Keratinocyte (primary cell): ENCODE measurements at regions not wholly inside any gene's neighbourhood (a gene's known extent, or its start where the extent isn't known, plus 50 kb on each side); places are given as distances from the start of the nearest gene placed in this dataset.
"Not testable (repeated sequence)": the region's sequence is repeated elsewhere in the genome, so short reads cannot be mapped to it uniquely, and the experiment has no call there.

ENCODE experiments used
- DNase-seq: peaks from one replicate; pipeline ENCODE4 v3.0.0-alpha.2; 2011; ENCODE audit warnings: low read depth, missing footprints, low spot score
- FAIRE-seq: peaks from 2 replicates; lab custom pipeline; 2011; peaks lifted over from hg19 to GRCh38; lab: Jason Lieb, UNC
- H2AFZ ChIP-seq: 2 replicates; pipeline ENCODE4 v1.6.0; 2012; ENCODE audit warnings: low read length, control low read depth, inconsistent platforms; ENCODE audit not compliant: control insufficient read depth
- H3K27ac ChIP-seq: 2 replicates; pipeline ENCODE4 v1.5.1; 2011; ENCODE audit warnings: low read length; ENCODE audit not compliant: control insufficient read depth, insufficient read depth
- H3K27me3 ChIP-seq: 3 replicates; pipeline ENCODE4 v1.6.0; 2011; ENCODE audit warnings: low read length; ENCODE audit not compliant: control insufficient read depth, insufficient read depth; ENCODE audit errors: extremely low read depth
- H3K36me3 ChIP-seq, 2 experiments: 2 replicates in 1 of 2; 3 replicates in 1 of 2; pipeline ENCODE4 v1.5.1; 2011; ENCODE audit warnings: low read length in 2 of 2, mild to moderate bottlenecking in 1 of 2; ENCODE audit not compliant: control insufficient read depth in 2 of 2, insufficient read depth in 2 of 2; ENCODE audit errors: extremely low read depth in 1 of 2
- H3K4me1 ChIP-seq: 3 replicates; pipeline ENCODE4 v1.5.1; 2011; ENCODE audit warnings: low read length; ENCODE audit not compliant: control insufficient read depth, insufficient read depth; ENCODE audit errors: extremely low read depth
- H3K4me2 ChIP-seq: 3 replicates; pipeline ENCODE4 v1.6.0; 2011; ENCODE audit warnings: low read depth, low read length; ENCODE audit not compliant: control insufficient read depth, insufficient read depth; ENCODE audit errors: extremely low read depth
- H3K4me3 ChIP-seq, 3 experiments: fragments of 200-600 bp in 1 of 3; sonication (generic) in 1 of 3; 2 replicates in 2 of 3; 3 replicates in 1 of 3; pipeline ENCODE4 v1.5.1; 2011 to 2016; ENCODE audit warnings: low read length in 3 of 3, mild to moderate bottlenecking in 3 of 3, control low read depth in 2 of 3, inconsistent platforms in 1 of 3, low read depth in 1 of 3, mixed read lengths in 1 of 3, mixed run types in 1 of 3, moderate library complexity in 1 of 3; ENCODE audit not compliant: control insufficient read depth in 2 of 3, insufficient read depth in 2 of 3; ENCODE audit errors: extremely low read depth in 1 of 3
- H3K79me2 ChIP-seq: 2 replicates; pipeline ENCODE4 v1.6.0; 2012; ENCODE audit warnings: low read length; ENCODE audit not compliant: control insufficient read depth, insufficient read depth
- H3K9ac ChIP-seq: 3 replicates; pipeline ENCODE4 v1.6.0; 2011; ENCODE audit warnings: low read length; ENCODE audit not compliant: control insufficient read depth, insufficient read depth; ENCODE audit errors: extremely low read depth
- H3K9me1 ChIP-seq: 3 replicates; pipeline ENCODE4 v1.6.0; 2011; ENCODE audit warnings: low read length; ENCODE audit not compliant: control insufficient read depth, insufficient read depth; ENCODE audit errors: extremely low read depth
- H3K9me3 ChIP-seq: 2 replicates; pipeline ENCODE4 v1.5.1; 2012; ENCODE audit warnings: low read depth, low read length; ENCODE audit not compliant: control insufficient read depth
- H4K20me1 ChIP-seq: 3 replicates; pipeline ENCODE4 v1.6.0; 2011; ENCODE audit warnings: low read length; ENCODE audit not compliant: control insufficient read depth, insufficient read depth; ENCODE audit errors: extremely low read depth
- EZH2 ChIP-seq: IDR thresholded peaks from one replicate; pipeline ENCODE4 v1.6.1; 2012; ENCODE audit warnings: inconsistent platforms, mild to moderate bottlenecking, low read length, moderate library complexity
- dilution Hi-C: fragments of 300-500 bp; cut with MboI; formaldehyde crosslinking; loops from one replicate; pipeline ENCODE4 v1.7.0; 2020; ENCODE audit warnings: low sequenced_read_pairs; ENCODE audit not compliant: extremely low pct_ligation_motif_present
- TF ChIP-seq, protein P1 (sequence below), 3 experiments: IDR thresholded peaks in 1 of 3; conservative IDR thresholded peaks in 1 of 3; optimal IDR thresholded peaks in 1 of 3; 2 replicates in 2 of 3; 3 replicates in 1 of 3; pipeline versions ENCODE3 to v1.5.1; 2011; ENCODE audit warnings: low read length in 3 of 3, mild to moderate bottlenecking in 3 of 3, moderate library complexity in 2 of 3, control low read depth in 1 of 3, inconsistent platforms in 1 of 3; ENCODE audit not compliant: insufficient read depth in 2 of 3; ENCODE audit errors: extremely low read depth in 1 of 3

GRCh38 chr12:125860672-125861288 is 795.5 kb downstream of the AACS start:
- no peaks in the 10 kb centered on the region for H3K4me1 ChIP-seq
- no peak for FAIRE-seq
- dilution Hi-C loops, result no loop called here
- no peak overlapping the region for H3K4me2 ChIP-seq
- no peak overlapping the region for H3K9ac ChIP-seq
- H3K27ac ChIP-seq, result no peak overlapping the region
- TF ChIP-seq EZH2, result no peak
- TF ChIP-seq, protein P1, sequence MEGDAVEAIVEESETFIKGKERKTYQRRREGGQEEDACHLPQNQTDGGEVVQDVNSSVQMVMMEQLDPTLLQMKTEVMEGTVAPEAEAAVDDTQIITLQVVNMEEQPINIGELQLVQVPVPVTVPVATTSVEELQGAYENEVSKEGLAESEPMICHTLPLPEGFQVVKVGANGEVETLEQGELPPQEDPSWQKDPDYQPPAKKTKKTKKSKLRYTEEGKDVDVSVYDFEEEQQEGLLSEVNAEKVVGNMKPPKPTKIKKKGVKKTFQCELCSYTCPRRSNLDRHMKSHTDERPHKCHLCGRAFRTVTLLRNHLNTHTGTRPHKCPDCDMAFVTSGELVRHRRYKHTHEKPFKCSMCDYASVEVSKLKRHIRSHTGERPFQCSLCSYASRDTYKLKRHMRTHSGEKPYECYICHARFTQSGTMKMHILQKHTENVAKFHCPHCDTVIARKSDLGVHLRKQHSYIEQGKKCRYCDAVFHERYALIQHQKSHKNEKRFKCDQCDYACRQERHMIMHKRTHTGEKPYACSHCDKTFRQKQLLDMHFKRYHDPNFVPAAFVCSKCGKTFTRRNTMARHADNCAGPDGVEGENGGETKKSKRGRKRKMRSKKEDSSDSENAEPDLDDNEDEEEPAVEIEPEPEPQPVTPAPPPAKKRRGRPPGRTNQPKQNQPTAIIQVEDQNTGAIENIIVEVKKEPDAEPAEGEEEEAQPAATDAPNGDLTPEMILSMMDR (optimal IDR thresholded peaks at IDR 0.05 in 1 of 3, IDR thresholded peaks at IDR 0.05 in 1 of 3, conservative IDR thresholded peaks at IDR 0.05 in 1 of 3; ENCODE audit: extremely low read depth in 1 of 3, insufficient read depth in 2 of 3, low read length in 3 of 3), result no peak
- no peaks in the 10 kb centered on the region for H4K20me1 ChIP-seq
- no peaks in the 10 kb centered on the region for H3K79me2 ChIP-seq
- no peaks in the 10 kb centered on the region for H3K9me1 ChIP-seq
- no peak for DNase-seq
- no peaks in the 10 kb centered on the region for H3K27me3 ChIP-seq
- H3K9me3 ChIP-seq, result no peaks in the 10 kb centered on the region
- H3K4me3 ChIP-seq, result no peak overlapping the region
- no peak overlapping the region for H2AFZ ChIP-seq
- no peaks in the 10 kb centered on the region for H3K36me3 ChIP-seq

DNA sequence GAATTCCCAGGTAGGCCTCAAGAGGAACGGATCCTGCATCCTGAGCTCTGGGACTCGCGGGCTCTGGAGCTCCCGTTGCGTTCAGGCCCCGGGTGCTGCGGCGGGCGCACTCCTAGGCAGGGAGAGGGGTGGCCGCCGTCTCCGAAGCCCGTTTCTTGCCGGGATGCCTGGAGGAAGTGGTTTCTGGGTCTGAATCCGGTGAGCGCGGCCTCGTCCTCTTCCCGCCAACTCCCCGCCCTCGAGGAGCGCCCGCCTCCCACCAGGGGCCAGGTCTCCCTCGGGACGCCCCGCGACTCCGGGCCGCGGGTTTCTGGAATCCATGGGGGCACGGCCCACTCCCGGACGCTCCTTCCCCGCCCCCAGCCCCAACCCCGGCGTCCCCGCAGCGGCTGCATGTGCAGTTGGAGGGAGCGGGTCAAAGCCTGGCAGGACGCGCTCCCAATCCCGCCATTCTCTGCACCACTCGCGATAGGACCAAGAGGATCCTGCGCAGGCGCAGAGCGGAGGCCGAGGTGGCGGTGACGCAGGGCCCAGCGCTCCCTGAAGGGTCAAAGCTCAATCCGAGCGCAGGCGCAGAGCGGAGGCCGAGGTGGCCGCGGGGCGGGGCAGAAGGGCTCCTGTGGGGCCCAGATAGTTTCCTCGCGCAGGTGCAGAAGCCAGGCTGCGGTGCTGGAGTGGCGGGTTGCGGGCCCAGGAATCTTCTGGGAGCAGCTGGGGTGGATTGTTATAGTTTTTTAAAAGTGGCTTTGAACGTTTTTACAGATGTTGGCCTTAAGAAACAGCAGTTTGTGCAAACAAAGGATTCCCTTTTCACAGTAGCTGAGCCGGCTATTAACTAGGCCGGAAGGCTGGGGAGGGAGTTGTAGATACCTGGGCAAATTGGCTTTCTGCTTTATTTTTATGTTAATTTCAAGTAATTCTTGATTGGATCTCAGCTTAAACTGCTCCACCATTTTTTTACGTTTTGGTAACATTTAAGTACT is 796.4 kb downstream of the AACS start:
- H2AFZ ChIP-seq, result no peak overlapping the region
- DNase-seq, result no peak

DNA sequence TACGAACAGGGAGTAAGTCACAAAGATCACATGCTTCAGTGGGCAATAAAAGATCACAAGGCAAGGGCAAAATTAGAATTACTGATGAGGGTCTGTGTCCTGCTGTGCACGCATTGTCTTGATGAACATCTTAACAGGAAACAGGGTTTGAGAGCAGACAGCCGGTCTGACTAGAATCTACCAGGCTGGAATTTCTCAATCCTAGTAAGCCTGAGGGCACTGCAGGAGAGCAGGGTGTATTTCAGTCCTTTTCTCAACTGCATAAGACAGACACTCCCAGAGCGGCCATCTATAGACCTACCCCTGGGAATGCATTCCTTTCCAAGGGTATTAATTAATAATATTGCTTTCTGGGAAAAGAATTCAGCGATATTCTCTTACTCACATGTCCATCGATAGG is 800.0 kb downstream of the AACS start:
- H3K4me3 ChIP-seq, FAIRE-seq, H3K9me3 ChIP-seq, H3K27me3 ChIP-seq, H3K4me1 ChIP-seq, H3K9me1 ChIP-seq, H4K20me1 ChIP-seq, H2AFZ ChIP-seq, H3K4me2 ChIP-seq, H3K27ac ChIP-seq, dilution Hi-C loops, DNase-seq, H3K36me3 ChIP-seq, H3K9ac ChIP-seq, H3K79me2 ChIP-seq: not testable (repeated sequence)

More for the DNA sequence above, 796.4 kb downstream of the AACS start:
- no peak overlapping the region for H3K27ac ChIP-seq
- no peak for FAIRE-seq
- no peaks in the 10 kb centered on the region for H3K9me1 ChIP-seq
- no peaks in the 10 kb centered on the region for H3K79me2 ChIP-seq
- no peak overlapping the region for H3K4me2 ChIP-seq
- H3K36me3 ChIP-seq, result no peaks in the 10 kb centered on the region
- no peak overlapping the region for H3K9ac ChIP-seq
- H3K4me1 ChIP-seq, result no peaks in the 10 kb centered on the region
- no peaks in the 10 kb centered on the region for H3K27me3 ChIP-seq
- TF ChIP-seq, protein P1 (optimal IDR thresholded peaks at IDR 0.05 in 1 of 3, IDR thresholded peaks at IDR 0.05 in 1 of 3, conservative IDR thresholded peaks at IDR 0.05 in 1 of 3; ENCODE audit: extremely low read depth in 1 of 3, insufficient read depth in 2 of 3, low read length in 3 of 3), result no peak
- no peak for TF ChIP-seq EZH2
- H4K20me1 ChIP-seq, result no peaks in the 10 kb centered on the region
- dilution Hi-C loops, result no loop called here
- no peak overlapping the region for H3K4me3 ChIP-seq
- H3K9me3 ChIP-seq, result no peaks in the 10 kb centered on the region
